ENCODE measurements at regions not wholly inside any gene's neighbourhood (a gene's known extent, or its start where the extent isn't known, plus 50 kb on each side); places are given as distances from the start of the nearest gene placed in this dataset.
A peak's percentile ranks its signal among the peaks of the same experiment; 100 is the strongest.
"Not testable (repeated sequence)": the region's sequence is repeated elsewhere in the genome, so short reads cannot be mapped to it uniquely, and the experiment has no call there.

DNA sequence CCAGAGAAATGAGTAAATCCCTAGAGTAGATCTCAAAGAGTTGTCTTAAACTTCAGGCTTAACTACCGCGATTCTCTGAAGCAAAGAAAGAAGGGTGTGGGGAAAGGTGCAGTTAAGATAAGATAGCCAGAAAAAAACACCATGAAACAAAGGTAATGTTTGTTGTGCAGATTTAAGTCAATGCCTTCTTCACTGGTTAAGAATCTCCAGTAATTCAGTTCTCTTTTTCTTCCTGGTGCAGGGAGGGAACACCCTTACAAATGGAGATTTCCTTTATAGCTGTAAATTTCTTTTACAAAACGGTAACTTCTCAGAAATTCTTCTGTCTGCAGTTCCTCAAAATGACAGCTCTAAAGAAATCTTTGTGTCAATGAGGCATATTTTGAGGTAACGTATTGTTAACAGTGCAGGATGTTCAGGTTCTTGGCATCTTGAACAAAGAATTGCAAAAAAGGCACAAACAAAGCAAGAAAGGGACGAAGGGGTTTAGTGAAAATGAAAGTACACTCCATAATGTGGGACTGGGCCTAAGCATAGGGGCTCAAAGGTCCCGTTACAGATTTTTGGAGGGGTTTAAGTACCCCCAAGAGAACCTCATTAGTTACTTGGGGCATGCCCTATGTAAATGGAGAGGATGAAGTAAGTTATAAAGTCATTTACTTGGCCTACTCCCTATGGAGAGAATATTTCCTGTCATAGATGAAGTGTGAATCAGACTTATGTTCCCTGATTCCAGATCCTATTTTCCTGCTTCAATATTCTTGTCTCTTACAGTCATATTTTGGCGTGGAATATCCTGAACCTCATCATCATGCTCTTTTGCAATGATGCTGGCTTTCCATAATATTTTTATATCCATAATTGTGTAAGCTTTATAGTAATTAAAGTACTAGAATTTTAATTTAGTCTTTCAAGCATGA, 492.0 kb downstream of the PCDH11X start (continued):
- TF ChIP-seq EZH2phosphoT487 (IDR thresholded peaks at IDR 0.05; ENCODE audit: unreplicated experiment) (no peak), NANOG (IDR thresholded peaks at IDR 0.05; ENCODE audit: borderline replicate concordance) (peak; percentile 97)
- TF ChIP-seq, protein P1, sequence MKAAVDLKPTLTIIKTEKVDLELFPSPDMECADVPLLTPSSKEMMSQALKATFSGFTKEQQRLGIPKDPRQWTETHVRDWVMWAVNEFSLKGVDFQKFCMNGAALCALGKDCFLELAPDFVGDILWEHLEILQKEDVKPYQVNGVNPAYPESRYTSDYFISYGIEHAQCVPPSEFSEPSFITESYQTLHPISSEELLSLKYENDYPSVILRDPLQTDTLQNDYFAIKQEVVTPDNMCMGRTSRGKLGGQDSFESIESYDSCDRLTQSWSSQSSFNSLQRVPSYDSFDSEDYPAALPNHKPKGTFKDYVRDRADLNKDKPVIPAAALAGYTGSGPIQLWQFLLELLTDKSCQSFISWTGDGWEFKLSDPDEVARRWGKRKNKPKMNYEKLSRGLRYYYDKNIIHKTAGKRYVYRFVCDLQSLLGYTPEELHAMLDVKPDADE (IDR thresholded peaks at IDR 0.05), result no peak; the same call in 1 of the 2 replicates

DNA sequence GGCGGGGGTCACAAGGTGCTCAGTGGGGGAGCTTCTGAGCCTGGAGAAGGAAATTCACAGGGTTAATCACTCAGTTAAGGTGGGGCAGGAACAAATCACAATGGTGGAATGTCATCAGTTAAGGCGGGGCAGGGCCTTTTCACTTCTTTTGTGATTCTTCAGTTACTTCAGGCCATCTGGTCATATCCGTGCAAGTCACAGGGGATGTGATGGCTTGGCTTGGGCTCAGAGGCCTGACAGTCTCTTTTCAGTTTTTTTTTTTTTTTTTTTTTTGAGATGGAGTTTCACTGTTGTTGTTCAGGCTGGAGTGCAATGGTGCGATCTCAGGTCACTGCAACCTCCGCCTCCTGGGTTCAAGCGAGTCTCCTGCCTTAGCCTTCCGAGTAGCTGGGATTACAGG, 499.4 kb downstream of the PCDH11X start:
- H3K4me2 ChIP-seq; H3K79me2 ChIP-seq (replicated peaks; ENCODE audit: insufficient read depth); H3K4me1 Mint-ChIP-seq; H3K4me3 ChIP-seq; H3K4me3 Mint-ChIP-seq; H4K20me1 ChIP-seq (replicated peaks; ENCODE audit: insufficient read depth); H2AFZ ChIP-seq; H3K9me2 ChIP-seq (ENCODE audit: insufficient read depth); H3K27ac ChIP-seq (ENCODE audit: low read depth); DNase-seq (ENCODE audit: low spot score); ATAC-seq; H3F3A ChIP-seq (replicated peaks; ENCODE audit: low read depth); H3K27me3 ChIP-seq (ENCODE audit: insufficient read depth); H3K4me1 ChIP-seq (ENCODE audit: insufficient read depth); H3K27me3 Mint-ChIP-seq (ENCODE audit: insufficient read depth, low read depth, poor library complexity); H3K27ac Mint-ChIP-seq; H3K36me3 ChIP-seq (ENCODE audit: insufficient read depth): not testable (repeated sequence)
- peaks cover 45% of the 10 kb centered on the region for H3K36me3 Mint-ChIP-seq (ENCODE audit: low read depth)
- peaks cover 45% of the 10 kb centered on the region for H3K9me3 Mint-ChIP-seq

DNA sequence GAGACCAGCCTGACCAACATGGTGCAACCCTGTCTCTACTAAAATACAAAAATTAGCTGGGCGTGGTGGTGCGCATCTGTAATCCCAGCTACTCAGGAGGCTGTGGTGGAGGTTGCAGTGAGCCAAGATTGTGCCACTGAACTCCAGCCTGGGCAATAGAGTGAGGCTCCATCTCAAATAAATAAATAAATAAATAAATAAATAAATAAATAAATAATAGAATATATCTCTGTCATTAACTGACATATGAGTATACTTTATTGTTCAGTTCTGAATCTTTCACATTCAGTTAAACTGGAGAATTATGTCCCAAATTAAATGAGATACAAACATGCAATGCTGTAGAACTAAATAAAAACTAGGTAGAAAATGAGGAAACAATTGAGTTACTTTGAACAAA, 501.2 kb downstream of the PCDH11X start:
- not testable (repeated sequence) for H3K27ac ChIP-seq (ENCODE audit: low read depth); H3K4me1 Mint-ChIP-seq; H2AFZ ChIP-seq; H3K36me3 ChIP-seq (ENCODE audit: insufficient read depth); H3F3A ChIP-seq (replicated peaks; ENCODE audit: low read depth); H3K4me2 ChIP-seq; H3K27me3 Mint-ChIP-seq (ENCODE audit: insufficient read depth, low read depth, poor library complexity); H3K4me3 Mint-ChIP-seq; H4K20me1 ChIP-seq (replicated peaks; ENCODE audit: insufficient read depth); H3K4me3 ChIP-seq; DNase-seq (ENCODE audit: low spot score); H3K4me1 ChIP-seq (ENCODE audit: insufficient read depth); H3K27ac Mint-ChIP-seq; H3K79me2 ChIP-seq (replicated peaks; ENCODE audit: insufficient read depth); ATAC-seq; H3K27me3 ChIP-seq (ENCODE audit: insufficient read depth); H3K9me2 ChIP-seq (ENCODE audit: insufficient read depth)
- peaks cover 43% of the 10 kb centered on the region for H3K9me3 Mint-ChIP-seq
- peaks cover 42% of the 10 kb centered on the region for H3K36me3 Mint-ChIP-seq (ENCODE audit: low read depth)

DNA sequence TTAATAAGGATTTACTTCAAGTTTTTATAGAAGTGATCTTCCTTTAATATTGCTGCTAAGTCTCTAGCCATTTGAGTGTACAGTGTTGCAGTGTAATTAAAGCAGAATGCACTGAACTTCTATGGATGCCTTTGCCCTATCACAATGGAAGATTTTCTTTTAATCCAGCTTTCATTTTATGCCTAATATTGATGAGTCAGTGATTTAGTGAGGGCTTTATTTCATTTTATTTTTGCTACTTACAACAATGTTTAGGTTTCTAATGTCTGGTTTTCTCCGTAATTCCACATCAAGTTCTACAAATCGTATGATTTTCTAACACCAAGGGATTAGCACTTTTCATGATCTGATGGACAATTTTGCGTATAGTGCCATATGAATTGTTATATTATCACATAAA, 504.1 kb downstream of the PCDH11X start:
- Mint-ChIP-seq H3K4me1 (no peaks in the 10 kb centered on the region), H3K27me3 (ENCODE audit: insufficient read depth, low read depth, poor library complexity) (no peaks in the 10 kb centered on the region), H3K27ac (no peak overlapping the region), H3K4me3 (no peak overlapping the region), H3K36me3 (ENCODE audit: low read depth) (peaks cover 13% of the 10 kb centered on the region; the same call in 2 of the 3 replicates), H3K9me3 (peaks cover 17% of the 10 kb centered on the region)
- DNase-seq (ENCODE audit: low spot score) (no peak), ATAC-seq (no peak)
- H3F3A ChIP-seq (replicated peaks; ENCODE audit: low read depth), result no peaks in the 10 kb centered on the region
- H3K4me1 ChIP-seq (ENCODE audit: insufficient read depth), result no peaks in the 10 kb centered on the region
- H3K36me3 ChIP-seq (ENCODE audit: insufficient read depth), result no peaks in the 10 kb centered on the region
- no peaks in the 10 kb centered on the region for H3K27me3 ChIP-seq (ENCODE audit: insufficient read depth)
- H3K4me2 ChIP-seq, result no peak overlapping the region
- no peaks in the 10 kb centered on the region for H3K79me2 ChIP-seq (replicated peaks; ENCODE audit: insufficient read depth)
- no peaks in the 10 kb centered on the region for H4K20me1 ChIP-seq (replicated peaks; ENCODE audit: insufficient read depth)
- no peak overlapping the region for H2AFZ ChIP-seq
- H3K27ac ChIP-seq (ENCODE audit: low read depth), result no peak overlapping the region
- no peak overlapping the region for H3K4me3 ChIP-seq
- no peaks in the 10 kb centered on the region for H3K9me2 ChIP-seq (ENCODE audit: insufficient read depth)
- TF ChIP-seq, protein P2, sequence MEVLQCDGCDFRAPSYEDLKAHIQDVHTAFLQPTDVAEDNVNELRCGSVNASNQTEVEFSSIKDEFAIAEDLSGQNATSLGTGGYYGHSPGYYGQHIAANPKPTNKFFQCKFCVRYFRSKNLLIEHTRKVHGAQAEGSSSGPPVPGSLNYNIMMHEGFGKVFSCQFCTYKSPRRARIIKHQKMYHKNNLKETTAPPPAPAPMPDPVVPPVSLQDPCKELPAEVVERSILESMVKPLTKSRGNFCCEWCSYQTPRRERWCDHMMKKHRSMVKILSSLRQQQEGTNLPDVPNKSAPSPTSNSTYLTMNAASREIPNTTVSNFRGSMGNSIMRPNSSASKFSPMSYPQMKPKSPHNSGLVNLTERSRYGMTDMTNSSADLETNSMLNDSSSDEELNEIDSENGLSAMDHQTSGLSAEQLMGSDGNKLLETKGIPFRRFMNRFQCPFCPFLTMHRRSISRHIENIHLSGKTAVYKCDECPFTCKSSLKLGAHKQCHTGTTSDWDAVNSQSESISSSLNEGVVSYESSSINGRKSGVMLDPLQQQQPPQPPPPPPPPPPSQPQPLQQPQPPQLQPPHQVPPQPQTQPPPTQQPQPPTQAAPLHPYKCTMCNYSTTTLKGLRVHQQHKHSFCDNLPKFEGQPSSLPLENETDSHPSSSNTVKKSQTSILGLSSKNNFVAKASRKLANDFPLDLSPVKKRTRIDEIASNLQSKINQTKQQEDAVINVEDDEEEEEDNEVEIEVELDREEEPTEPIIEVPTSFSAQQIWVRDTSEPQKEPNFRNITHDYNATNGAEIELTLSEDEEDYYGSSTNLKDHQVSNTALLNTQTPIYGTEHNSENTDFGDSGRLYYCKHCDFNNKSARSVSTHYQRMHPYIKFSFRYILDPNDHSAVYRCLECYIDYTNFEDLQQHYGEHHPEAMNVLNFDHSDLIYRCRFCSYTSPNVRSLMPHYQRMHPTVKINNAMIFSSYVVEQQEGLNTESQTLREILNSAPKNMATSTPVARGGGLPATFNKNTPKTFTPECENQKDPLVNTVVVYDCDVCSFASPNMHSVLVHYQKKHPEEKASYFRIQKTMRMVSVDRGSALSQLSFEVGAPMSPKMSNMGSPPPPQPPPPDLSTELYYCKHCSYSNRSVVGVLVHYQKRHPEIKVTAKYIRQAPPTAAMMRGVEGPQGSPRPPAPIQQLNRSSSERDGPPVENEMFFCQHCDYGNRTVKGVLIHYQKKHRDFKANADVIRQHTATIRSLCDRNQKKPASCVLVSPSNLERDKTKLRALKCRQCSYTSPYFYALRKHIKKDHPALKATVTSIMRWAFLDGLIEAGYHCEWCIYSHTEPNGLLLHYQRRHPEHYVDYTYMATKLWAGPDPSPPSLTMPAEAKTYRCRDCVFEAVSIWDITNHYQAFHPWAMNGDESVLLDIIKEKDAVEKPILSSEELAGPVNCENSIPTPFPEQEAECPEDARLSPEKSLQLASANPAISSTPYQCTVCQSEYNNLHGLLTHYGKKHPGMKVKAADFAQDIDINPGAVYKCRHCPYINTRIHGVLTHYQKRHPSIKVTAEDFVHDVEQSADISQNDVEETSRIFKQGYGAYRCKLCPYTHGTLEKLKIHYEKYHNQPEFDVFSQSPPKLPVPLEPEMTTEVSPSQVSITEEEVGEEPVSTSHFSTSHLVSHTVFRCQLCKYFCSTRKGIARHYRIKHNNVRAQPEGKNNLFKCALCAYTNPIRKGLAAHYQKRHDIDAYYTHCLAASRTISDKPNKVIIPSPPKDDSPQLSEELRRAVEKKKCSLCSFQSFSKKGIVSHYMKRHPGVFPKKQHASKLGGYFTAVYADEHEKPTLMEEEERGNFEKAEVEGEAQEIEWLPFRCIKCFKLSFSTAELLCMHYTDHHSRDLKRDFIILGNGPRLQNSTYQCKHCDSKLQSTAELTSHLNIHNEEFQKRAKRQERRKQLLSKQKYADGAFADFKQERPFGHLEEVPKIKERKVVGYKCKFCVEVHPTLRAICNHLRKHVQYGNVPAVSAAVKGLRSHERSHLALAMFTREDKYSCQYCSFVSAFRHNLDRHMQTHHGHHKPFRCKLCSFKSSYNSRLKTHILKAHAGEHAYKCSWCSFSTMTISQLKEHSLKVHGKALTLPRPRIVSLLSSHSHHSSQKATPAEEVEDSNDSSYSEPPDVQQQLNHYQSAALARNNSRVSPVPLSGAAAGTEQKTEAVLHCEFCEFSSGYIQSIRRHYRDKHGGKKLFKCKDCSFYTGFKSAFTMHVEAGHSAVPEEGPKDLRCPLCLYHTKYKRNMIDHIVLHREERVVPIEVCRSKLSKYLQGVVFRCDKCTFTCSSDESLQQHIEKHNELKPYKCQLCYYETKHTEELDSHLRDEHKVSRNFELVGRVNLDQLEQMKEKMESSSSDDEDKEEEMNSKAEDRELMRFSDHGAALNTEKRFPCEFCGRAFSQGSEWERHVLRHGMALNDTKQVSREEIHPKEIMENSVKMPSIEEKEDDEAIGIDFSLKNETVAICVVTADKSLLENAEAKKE (CRISPR knock-in tag; IDR thresholded peaks at IDR 0.05), result no peak
- TF ChIP-seq POLR2AphosphoS5 (IDR thresholded peaks at IDR 0.05; ENCODE audit: low read depth) (no peak), EZH2phosphoT487 (IDR thresholded peaks at IDR 0.05; ENCODE audit: unreplicated experiment) (no peak), CREB1 (CRISPR knock-in tag; IDR thresholded peaks at IDR 0.05; ENCODE audit: low read depth) (no peak)
